Ishikawa (cell line): ENCODE measurements at regions not wholly inside any gene's neighbourhood (a gene's known extent, or its start where the extent isn't known, plus 50 kb on each side); places are given as distances from the start of the nearest gene placed in this dataset.

Experiments used
- CEBPB ChIP-seq: IDR thresholded peaks from 2 replicates; pipeline ENCODE4 v1.6.1; 2012
- EGR1 ChIP-seq: IDR thresholded peaks from 2 replicates; pipeline ENCODE4 v1.6.1; 2012
- EP300 ChIP-seq: IDR thresholded peaks from 2 replicates; pipeline ENCODE4 v1.6.1; 2012; ENCODE audit warnings: borderline replicate concordance
- FOXM1 ChIP-seq: IDR thresholded peaks from 2 replicates; pipeline ENCODE4 v1.6.1; 2012; ENCODE audit warnings: low read depth, borderline replicate concordance
- RAD21 ChIP-seq: IDR thresholded peaks from 2 replicates; pipeline ENCODE4 v1.6.1; 2012; ENCODE audit warnings: low read depth
- REST ChIP-seq: IDR thresholded peaks from 2 replicates; pipeline ENCODE4 v1.6.1; 2012; ENCODE audit warnings: low read depth, mild to moderate bottlenecking
- TCF12 ChIP-seq: IDR thresholded peaks from 2 replicates; pipeline ENCODE4 v1.6.1; 2012; ENCODE audit warnings: low read depth
- TEAD4 ChIP-seq: IDR thresholded peaks from 2 replicates; pipeline ENCODE4 v1.6.1; 2012
- USF1 ChIP-seq: IDR thresholded peaks from 2 replicates; pipeline ENCODE4 v1.6.1; 2012
- YY1 ChIP-seq: IDR thresholded peaks from 2 replicates; pipeline ENCODE4 v1.6.1; 2012; ENCODE audit warnings: low read depth

GRCh38 chr18:7338846-7339245 lies 108.0 kb downstream of the LRRC30 start:
- TF ChIP-seq EGR1 = no peak
- TF ChIP-seq RAD21 = no peak
- no peak for TF ChIP-seq REST
- TF ChIP-seq TCF12 = no peak
- no peak for TF ChIP-seq USF1
- TF ChIP-seq FOXM1 = no peak
- no peak for TF ChIP-seq YY1
- no peak for TF ChIP-seq EP300
- no peak for TF ChIP-seq CEBPB
- TF ChIP-seq TEAD4 = no peak
